PFSK-1 (cell line): ENCODE measurements at regions not wholly inside any gene's neighbourhood (a gene's known extent, or its start where the extent isn't known, plus 50 kb on each side); places are given as distances from the start of the nearest gene placed in this dataset.

Experiments used
- FOXP2 ChIP-seq: optimal IDR thresholded peaks from 2 replicates; pipeline ENCODE3; 2011; ENCODE audit warnings: borderline replicate concordance, control low read depth, inconsistent platforms; ENCODE audit not compliant: insufficient read depth; ENCODE audit errors: extremely low read length, extremely low read depth
- POLR2AphosphoS5 ChIP-seq: IDR thresholded peaks from 2 replicates; pipeline ENCODE4 v1.6.1; 2012; ENCODE audit warnings: low read depth, mild to moderate bottlenecking, control low read depth, low read length, moderate library complexity
- SIN3A ChIP-seq: IDR thresholded peaks from 2 replicates; pipeline ENCODE4 v1.6.1; 2012; ENCODE audit warnings: mild to moderate bottlenecking, low read length, moderate library complexity, borderline replicate concordance; ENCODE audit not compliant: insufficient read depth
- TAF1 ChIP-seq: IDR thresholded peaks from 2 replicates; pipeline ENCODE4 v1.6.1; 2012; ENCODE audit warnings: low read length, control low read depth, borderline replicate concordance; ENCODE audit not compliant: insufficient read depth
- TF ChIP-seq, protein P1 (sequence below), 2 experiments: IDR thresholded peaks; 2 replicates each; pipeline versions ENCODE4 v1.6.1 to v1.8.0; 2011 to 2012; ENCODE audit warnings: low read depth in 2 of 2, low read length in 2 of 2, control low read depth in 1 of 2, inconsistent platforms in 1 of 2, mild to moderate bottlenecking in 1 of 2, moderate library complexity in 1 of 2; ENCODE audit not compliant: insufficient read depth in 1 of 2

- TF ChIP-seq, protein P1, sequence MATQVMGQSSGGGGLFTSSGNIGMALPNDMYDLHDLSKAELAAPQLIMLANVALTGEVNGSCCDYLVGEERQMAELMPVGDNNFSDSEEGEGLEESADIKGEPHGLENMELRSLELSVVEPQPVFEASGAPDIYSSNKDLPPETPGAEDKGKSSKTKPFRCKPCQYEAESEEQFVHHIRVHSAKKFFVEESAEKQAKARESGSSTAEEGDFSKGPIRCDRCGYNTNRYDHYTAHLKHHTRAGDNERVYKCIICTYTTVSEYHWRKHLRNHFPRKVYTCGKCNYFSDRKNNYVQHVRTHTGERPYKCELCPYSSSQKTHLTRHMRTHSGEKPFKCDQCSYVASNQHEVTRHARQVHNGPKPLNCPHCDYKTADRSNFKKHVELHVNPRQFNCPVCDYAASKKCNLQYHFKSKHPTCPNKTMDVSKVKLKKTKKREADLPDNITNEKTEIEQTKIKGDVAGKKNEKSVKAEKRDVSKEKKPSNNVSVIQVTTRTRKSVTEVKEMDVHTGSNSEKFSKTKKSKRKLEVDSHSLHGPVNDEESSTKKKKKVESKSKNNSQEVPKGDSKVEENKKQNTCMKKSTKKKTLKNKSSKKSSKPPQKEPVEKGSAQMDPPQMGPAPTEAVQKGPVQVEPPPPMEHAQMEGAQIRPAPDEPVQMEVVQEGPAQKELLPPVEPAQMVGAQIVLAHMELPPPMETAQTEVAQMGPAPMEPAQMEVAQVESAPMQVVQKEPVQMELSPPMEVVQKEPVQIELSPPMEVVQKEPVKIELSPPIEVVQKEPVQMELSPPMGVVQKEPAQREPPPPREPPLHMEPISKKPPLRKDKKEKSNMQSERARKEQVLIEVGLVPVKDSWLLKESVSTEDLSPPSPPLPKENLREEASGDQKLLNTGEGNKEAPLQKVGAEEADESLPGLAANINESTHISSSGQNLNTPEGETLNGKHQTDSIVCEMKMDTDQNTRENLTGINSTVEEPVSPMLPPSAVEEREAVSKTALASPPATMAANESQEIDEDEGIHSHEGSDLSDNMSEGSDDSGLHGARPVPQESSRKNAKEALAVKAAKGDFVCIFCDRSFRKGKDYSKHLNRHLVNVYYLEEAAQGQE (IDR thresholded peaks at IDR 0.05; ENCODE audit: insufficient read depth in 1 of 2, low read depth in 2 of 2, low read length in 2 of 2): no peak
- no peak for TF ChIP-seq FOXP2
- no peak for TF ChIP-seq SIN3A
- no peak for TF ChIP-seq TAF1
- no peak for TF ChIP-seq POLR2AphosphoS5
These were observed 490.0 kb upstream of the HS6ST1 start for GRCh38 chr2:128808462-128809258.

GRCh38 chr2:128809259-128809636, 490.6 kb upstream of the HS6ST1 start:
- TF ChIP-seq, protein P1 (IDR thresholded peaks at IDR 0.05; ENCODE audit: insufficient read depth in 1 of 2, low read depth in 2 of 2, low read length in 2 of 2): no peak
- TF ChIP-seq FOXP2 (no peak), TAF1 (no peak), POLR2AphosphoS5 (no peak), SIN3A (no peak)

GRCh38 chr2:128809880-128810279, 491.2 kb upstream of the HS6ST1 start:
- no peak for TF ChIP-seq SIN3A
- TF ChIP-seq FOXP2: no peak
- no peak for TF ChIP-seq TAF1
- TF ChIP-seq, protein P1 (IDR thresholded peaks at IDR 0.05; ENCODE audit: insufficient read depth in 1 of 2, low read depth in 2 of 2, low read length in 2 of 2): no peak
- no peak for TF ChIP-seq POLR2AphosphoS5

DNA sequence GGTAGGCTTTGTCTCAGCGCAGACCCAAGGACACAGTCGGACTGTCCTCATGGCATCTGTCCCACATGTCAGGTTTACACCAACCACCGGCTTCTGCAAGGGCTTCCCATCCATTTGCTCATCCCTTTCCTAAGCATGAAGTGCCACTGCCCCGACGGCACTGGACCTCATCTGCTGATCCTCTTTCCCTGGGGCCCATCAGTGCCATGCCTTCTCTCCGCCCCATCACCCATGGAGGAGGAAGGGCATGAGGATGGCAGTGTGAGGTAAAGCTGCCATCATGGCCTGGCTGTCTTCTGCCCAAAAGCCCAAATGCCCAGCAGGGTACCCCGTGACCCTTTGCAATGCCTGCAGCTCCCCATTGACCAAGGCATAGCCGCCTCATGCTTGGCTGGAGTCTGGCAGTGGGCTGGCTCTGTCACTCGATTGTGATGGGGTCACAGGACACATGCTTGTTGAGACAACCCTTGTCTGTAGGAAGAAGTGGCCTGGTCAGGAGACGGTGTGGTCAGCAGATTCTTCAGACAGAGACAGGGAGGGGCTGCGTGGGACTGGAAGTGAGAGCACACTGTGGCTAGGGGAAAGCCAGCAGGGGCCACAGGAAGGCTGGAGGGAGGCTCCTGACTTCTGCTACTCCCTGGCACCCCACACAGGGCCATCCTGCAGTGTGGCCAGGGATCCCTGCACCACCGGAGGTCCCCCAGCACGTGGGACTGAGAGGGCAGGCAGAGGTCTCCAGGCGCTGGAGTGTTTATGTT, 493.7 kb upstream of the HS6ST1 start:
- TF ChIP-seq, protein P1 (IDR thresholded peaks at IDR 0.05; ENCODE audit: insufficient read depth in 1 of 2, low read depth in 2 of 2, low read length in 2 of 2): no peak
- TF ChIP-seq TAF1: no peak
- TF ChIP-seq FOXP2: no peak
- no peak for TF ChIP-seq SIN3A
- TF ChIP-seq POLR2AphosphoS5: no peak
